ENCODE measurements at regions not wholly inside any gene's neighbourhood (a gene's known extent, or its start where the extent isn't known, plus 50 kb on each side); places are given as distances from the start of the nearest gene placed in this dataset.

GRCh38 chr11:69918231-69918937 is 99.2 kb upstream of the FGF3 start (continued):
- no peak for TF ChIP-seq NANOG (IDR thresholded peaks at IDR 0.05; ENCODE audit: insufficient read depth, low read depth, low read length, poor library complexity, severe bottlenecking)
